WI38 (cell line): ENCODE measurements at regions not wholly inside any gene's neighbourhood (a gene's known extent, or its start where the extent isn't known, plus 50 kb on each side); places are given as distances from the start of the nearest gene placed in this dataset.

Experiments
- H3K4me3 ChIP-seq: 2 replicates; pipeline ENCODE4 v1.5.1; 2011; ENCODE audit warnings: low read depth, mild to moderate bottlenecking, control low read depth, low read length
- TF ChIP-seq, protein P1 (sequence below): IDR thresholded peaks from 2 replicates; pipeline ENCODE4 v1.5.1; 2012; ENCODE audit warnings: low read depth, mild to moderate bottlenecking, control low read depth, low read length

DNA sequence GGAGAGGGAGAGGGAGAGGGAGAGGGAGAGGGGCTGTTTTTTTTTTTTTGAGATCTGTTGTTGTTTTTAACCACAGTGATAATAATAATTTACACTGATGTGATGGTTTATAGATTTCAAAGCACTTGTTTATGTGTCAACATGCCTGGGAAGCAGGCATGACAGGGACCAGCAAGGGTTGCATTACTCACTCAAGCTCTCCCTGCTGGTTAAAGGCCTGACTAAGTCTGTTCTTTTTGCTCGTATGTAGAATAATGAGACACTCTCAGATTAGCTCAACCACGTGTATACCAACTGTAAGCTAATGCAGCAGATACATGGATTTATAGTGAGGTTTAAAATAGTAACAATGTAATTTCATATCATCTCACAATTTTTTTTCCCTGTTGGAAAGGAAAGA lies 134.6 kb upstream of the BOD1L1 start:
- TF ChIP-seq, protein P1, sequence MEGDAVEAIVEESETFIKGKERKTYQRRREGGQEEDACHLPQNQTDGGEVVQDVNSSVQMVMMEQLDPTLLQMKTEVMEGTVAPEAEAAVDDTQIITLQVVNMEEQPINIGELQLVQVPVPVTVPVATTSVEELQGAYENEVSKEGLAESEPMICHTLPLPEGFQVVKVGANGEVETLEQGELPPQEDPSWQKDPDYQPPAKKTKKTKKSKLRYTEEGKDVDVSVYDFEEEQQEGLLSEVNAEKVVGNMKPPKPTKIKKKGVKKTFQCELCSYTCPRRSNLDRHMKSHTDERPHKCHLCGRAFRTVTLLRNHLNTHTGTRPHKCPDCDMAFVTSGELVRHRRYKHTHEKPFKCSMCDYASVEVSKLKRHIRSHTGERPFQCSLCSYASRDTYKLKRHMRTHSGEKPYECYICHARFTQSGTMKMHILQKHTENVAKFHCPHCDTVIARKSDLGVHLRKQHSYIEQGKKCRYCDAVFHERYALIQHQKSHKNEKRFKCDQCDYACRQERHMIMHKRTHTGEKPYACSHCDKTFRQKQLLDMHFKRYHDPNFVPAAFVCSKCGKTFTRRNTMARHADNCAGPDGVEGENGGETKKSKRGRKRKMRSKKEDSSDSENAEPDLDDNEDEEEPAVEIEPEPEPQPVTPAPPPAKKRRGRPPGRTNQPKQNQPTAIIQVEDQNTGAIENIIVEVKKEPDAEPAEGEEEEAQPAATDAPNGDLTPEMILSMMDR, result no peak
- H3K4me3 ChIP-seq, result no peak overlapping the region

DNA sequence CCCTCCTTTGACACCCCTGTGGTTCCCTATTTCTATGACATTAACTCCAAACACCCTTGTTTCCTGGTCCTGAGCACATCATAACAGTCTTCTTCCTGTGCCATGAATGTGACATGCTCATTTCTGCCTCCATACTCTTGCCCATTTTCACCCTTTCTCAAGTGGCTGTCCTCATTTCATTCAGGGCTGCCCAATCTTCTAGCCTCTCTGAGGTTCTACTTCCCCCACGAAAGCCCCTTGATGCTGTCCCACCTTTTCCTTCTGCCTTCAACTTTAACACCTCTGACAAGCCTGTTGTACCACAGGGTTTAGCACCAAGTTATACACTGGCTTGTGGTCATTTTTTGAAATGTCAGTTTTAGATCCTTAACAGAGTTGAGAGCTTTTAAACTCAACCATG lies 136.2 kb upstream of the BOD1L1 start:
- TF ChIP-seq, protein P1, result no peak
- H3K4me3 ChIP-seq, result no peak overlapping the region

DNA sequence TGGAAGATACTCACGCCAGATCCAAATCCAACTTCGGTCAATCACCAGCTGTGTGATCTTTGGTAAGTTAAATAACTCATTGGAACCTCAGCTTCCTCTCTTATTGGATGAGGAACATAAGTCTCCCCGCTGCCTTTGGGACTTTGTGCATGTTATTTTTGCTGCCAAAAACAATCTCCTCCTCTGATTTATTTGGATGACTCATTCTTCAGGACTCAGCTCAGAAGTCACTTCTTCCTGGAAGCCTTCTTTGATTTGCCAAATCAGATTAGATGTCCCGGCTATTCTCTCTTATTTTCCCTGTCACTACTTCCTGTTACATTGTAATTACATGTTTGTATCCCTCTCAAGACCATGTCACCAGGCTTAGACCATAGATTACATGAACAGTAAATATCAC lies 138.0 kb upstream of the BOD1L1 start:
- no peak overlapping the region for H3K4me3 ChIP-seq
- TF ChIP-seq, protein P1, result no peak

DNA sequence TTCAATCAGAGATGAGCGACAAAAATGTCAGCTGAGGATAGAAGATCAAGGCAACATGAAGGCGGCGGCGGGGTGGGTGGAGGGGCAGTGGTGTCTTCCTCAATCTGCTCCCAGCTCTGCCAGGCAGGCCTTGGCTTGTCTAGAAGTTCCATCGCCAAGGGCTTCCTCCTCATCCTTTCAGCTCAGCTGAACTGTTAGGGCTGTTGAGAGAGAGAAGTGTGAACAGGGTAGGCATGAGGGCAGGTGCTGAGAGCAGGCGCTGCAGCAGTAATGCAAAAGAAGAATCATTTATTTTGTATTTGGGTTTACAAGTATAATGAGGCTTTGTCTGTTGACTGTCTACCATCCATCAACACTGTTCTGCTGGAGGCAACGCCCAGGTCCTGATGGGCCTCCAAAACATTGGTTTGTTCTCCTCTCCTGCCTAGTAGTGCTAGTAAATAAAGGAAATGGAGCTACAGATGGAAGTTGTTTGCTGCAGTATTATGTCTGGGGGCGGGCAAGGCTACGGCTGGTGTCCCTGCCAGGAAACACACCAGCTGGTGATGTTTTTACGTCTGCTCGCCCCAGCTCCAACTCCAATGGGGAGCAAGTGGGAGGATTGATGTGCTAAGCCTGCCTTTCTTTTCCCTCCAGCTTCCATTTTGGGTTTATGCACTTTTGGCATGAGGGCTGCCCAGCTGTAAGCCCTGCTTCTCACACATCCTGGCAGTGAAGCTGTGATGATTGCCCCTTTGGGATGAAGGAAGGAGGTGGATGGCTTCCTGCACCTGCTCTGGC lies 139.4 kb upstream of the BOD1L1 start:
- no peak overlapping the region for H3K4me3 ChIP-seq
- TF ChIP-seq, protein P1, result no peak

DNA sequence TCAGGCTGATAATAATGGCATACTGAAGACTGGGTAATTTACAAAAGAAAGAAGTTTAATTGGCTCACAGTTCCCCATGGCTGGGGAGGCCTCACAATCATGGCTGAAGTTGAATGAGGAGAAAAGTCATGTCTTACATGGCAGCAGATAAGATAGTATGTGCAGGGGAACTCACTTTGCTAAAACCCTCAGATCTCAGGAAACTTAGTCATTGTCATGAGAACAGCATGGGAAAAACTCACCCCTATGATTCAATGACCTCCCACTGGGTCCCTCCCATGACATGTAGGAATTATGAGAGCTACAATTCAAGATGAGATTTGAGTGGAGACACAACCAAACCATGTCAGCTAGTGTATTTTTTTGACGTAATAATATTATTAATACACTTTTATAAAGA lies 149.8 kb upstream of the BOD1L1 start:
- H3K4me3 ChIP-seq, result no peak overlapping the region
- TF ChIP-seq, protein P1, result no peak

DNA sequence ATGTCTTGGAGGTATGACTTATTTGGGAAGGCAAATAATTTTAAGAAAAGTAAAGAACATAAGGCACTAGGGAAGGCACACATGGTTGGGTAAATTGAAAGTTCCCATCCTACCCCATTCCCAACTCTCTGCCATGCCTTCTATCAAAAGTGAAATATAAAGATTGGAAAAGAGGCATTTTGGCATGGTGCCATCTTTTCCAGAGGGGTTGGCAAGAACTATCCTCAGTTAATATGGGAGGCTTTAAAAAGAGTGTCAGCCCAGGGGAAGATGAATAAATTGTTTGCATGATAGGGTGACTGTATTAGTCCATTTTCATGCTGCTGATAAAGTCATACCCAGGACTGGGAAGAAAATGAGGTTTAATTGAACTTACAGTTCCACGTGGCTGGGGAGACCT lies 150.8 kb upstream of the BOD1L1 start:
- TF ChIP-seq, protein P1, result no peak
- H3K4me3 ChIP-seq, result no peak overlapping the region

DNA sequence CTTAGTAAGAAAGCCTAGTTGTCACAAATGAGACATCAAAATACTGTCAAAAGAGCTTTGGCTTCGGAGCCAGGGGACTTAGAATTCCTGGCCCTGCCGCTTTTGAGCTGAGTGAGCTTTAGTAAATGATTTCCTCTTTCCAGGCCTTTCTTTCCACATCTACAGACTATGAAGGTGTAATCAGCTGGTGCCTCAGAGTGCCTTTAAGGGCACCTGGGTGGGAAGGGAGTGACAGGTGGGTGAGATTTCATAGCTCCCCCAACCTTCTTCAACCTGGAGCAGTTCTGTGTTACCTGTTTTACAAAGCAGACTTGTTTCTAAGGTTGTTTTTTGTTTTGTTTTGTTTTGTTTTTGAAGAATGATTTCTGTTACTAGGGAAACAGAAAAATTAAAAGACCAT lies 154.7 kb upstream of the BOD1L1 start:
- no peak overlapping the region for H3K4me3 ChIP-seq
- TF ChIP-seq, protein P1, result no peak
